Activated CD8-positive, alpha-beta memory T cell treated with anti-CD3 and anti-CD28 coated beads, Interleukin-2, amount 50 U/mL, for 1 hour (primary cell): ENCODE measurements at regions not wholly inside any gene's neighbourhood (a gene's known extent, or its start where the extent isn't known, plus 50 kb on each side); places are given as distances from the start of the nearest gene placed in this dataset.
"Not testable (repeated sequence)": the region's sequence is repeated elsewhere in the genome, so short reads cannot be mapped to it uniquely, and the experiment has no call there.

Source experiments
- DNase-seq: peaks from one replicate; pipeline ENCODE4 v3.0.0-alpha.2; 2020; ENCODE audit errors: extremely low read depth

GRCh38 chr2:16189029-16189835 is 248.9 kb downstream of the MYCN start:
- DNase-seq: no peak

DNA sequence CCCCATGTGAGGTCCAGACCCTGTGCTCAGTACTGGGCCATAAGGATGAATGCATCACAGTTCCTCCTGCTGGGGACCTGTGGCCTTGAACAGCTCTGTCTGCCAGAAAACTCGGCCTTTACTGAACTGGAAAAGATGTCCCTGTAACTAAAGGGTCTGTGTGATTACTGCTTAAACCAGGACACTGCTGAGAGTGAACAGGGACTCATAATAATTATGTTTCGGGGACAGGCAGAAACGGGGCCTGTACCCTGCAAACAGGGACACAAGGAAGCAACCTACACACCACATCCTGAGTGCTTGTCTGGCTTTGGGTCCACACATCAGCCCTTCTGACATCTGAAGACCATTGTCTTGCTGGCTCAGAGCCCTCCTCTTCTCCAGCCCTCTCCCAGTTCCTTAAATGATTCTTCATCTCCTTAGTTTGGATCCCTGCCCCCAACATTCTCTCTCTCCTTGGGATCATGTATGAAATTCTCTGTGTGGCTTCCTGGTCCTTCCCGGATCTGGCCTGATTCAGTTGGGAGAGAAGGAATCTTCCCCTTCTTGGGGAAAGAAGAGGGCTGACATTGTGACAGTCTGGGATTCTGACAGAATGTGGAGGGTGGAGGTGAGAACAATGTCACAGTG is 248.0 kb downstream of the MYCN start:
- DNase-seq: no peak

DNA sequence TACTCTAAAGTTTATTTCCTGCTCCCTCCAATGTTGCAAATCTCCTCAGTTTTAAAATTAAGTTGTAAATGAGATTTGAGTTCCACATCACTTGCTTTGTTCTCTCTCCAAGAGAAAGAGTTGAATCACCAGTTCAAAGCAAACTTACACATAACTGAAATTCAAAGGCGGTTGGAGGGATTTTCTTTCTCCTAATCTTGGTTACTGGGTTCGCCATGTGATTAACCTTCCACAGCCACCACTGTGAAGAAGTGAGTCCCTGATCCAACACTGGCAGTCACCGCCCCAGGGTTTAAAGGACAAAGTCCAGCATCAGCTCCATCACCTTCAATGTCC is 247.1 kb downstream of the MYCN start:
- DNase-seq: no peak

DNA sequence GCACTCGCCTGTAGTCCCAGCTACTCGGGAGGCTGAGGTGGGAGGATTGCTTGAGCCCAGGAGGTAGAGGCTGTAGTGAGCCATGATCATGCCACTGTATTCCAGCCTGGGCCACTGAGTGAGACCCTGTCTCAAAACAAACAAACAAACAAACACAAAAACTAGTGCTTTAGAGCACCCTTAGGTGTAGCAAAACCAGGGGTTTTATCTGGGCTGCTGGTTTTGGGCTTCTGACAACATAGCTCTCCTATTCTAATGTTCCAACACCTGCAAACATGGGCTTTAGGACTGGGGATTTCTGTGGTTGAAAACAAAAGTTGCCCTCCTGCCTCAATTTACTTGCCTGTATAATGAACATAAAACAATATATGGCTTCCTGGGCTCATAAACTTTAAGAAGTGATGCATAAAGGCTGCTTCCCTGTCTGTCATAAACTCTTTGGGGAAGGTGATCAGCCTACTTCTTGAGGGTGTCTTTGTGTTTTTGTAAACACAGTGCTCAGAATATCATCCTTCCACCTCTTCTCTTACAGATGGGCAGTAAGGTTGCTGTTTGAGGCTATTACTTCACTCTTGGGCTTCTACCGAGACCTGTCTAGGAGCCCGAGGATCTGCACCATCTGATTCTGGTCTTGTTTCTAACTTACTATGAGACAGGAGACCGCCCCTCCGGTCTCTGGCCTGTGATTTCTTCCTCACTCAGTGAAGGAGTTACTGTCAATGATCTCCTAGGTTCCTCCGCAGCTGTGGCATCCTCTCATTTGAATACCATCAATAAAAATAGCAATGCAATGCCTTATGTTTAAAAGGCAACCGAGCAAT is 246.5 kb downstream of the MYCN start:
- DNase-seq: no peak

DNA sequence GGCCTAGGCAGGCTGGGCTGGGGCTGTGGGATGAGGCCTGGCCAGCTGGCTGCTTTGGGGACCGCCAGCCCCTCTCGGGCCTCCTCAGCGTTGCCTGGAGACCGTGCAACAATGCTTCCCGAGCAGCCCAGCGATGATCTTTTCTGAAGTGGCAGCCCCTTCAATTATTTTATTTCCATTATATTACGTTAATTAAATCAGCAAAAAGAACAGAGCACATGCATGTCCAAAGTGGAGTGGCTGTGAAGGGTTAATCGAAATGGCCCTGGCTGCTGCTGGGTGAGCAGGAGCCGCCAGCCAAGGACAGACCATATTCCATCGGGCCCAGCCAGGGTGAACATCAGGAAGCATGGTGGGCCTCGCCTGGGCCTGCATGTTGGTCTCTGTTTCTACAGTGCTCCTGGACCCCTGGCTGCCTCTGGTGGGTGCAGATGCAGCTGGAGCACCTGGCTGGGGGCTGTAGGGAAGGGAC is 245.5 kb downstream of the MYCN start:
- no peak for DNase-seq

DNA sequence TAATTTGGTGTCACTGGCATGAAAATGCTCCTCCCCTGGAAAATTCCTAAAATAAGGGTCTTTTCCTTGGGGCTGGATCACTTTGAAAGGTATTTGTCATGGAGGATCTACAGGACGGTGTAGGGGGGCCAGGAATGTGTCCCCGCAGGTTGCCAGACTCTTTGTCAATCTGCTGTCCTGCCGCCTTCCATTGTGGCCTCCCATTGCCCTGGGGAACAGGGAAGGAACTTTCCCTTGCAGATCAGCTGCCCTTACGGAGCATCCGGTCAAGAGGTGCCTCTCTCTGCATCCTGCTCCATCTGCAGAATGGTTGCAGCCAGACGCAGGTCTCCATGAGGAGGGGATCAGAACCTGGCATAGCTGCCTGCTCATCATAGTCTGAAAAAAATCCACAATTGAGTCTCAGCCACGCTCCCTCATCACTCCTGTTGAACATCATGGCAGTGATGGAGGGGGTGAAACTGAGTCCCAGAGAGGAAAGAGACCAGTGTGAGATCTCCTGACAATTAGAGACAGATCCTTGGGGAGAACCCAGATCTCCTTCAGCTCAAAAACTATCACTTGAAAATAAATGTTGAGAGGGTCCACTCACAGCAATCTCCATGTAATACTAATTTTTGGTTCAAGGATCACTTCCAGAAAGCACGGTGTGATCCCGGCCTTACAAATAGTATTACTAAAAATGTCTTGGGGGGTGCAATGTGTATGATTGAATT is 244.8 kb downstream of the MYCN start:
- no peak for DNase-seq

- DNase-seq: no peak
These were observed 244.1 kb downstream of the MYCN start for GRCh38 chr2:16184341-16184890.

DNA sequence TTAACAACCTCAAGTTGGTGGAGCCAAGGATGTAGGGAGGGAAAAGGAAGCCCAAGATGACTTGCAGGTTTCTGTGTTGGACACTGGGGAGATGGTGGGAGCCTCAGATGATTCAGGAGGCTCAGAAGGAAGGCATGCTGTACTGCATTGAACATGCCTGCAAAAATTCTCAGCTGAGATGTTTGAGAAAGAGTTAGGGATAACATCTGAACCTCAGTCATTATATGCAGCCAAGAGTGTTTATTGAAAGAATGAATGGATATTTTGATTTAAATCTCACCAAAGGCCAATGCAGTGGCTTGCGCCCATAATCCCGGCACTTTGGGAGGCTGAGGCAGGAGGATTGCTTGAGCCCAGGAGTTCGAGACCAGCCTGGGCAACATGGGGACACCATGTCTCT is 243.0 kb downstream of the MYCN start:
- DNase-seq: no peak

GRCh38 chr2:16182841-16183240 is 242.5 kb downstream of the MYCN start:
- DNase-seq: no peak

DNA sequence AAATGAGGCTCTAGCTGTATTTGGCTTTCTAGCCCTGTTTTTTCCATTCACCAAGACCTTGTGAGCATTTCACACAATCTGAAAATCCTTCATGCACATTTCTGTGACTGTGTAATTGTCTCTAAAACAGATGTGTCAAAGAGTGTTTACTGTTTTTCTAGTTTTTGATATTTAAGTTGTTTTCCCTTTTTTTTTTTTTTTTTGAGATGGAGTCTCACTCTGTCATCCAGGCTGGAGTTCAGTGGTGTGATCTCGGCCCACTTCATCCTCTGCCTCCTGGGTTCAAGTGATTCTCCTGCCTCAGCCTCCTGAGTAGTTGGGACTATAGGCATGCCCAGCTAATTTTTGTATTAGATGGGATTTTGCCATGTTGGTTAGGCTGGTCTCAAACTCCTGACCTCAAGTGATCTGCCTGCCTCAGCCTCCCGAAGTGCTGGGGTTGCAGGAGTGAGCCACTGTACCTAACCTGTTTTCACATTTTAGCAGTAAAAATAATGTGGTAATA is 242.0 kb downstream of the MYCN start:
- DNase-seq: not testable (repeated sequence)

DNA sequence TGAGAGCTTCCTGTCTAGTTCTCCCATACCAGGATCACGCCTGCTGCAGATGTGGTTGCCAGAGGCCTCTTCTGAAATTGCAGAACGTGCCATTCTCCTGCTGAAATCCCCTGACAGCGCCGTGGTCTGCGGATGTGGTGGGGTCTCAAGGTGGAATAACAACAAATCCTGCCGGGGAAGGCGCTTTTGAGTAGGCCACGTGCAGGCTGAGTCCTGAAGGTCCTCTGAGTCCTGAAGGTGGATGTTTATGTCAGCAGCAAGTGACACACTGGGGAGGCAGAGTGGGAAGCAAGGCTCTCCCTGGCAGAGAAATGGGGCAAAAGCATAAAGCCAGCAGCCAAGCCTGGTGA is 241.4 kb downstream of the MYCN start:
- no peak for DNase-seq

- no peak for DNase-seq
These were observed 240.9 kb downstream of the MYCN start for GRCh38 chr2:16181062-16181740.

- no peak for DNase-seq
These were observed 240.3 kb downstream of the MYCN start for GRCh38 chr2:16180631-16181030.

DNA sequence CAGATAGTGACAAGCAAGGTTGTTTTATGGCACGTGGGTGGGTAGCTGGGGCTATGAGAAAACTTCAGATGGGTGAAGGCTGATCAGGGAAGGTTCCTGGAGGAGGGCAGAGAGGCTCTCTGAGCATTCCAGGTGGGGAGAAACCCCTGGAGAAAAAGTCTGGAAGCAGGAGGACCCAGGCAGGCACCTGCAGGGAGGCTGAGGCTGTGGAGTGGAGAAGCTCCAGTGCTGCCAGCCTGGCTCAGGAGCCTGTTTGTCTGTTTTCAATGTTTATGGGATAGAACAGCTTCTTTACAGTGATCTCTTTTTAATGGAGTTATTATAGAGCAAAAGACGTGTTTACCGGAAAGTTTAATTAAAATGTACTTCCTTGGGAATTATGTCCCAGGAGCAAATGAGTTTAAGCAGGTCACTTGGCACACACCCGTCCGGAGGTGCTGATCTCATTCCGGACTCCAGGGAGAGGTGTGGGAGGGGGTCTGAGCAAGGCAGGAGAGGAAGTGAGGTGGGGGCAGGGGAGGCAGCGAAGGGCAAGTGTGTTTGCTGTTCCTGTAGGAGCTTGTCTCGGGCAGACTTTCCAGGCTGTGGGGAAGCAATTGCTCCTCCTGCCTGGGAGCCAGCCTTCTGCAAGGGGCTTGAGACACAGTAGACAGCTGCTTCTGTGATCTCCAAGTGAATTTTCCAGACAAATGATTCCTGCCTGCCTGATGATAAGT is 239.5 kb downstream of the MYCN start:
- no peak for DNase-seq

DNA sequence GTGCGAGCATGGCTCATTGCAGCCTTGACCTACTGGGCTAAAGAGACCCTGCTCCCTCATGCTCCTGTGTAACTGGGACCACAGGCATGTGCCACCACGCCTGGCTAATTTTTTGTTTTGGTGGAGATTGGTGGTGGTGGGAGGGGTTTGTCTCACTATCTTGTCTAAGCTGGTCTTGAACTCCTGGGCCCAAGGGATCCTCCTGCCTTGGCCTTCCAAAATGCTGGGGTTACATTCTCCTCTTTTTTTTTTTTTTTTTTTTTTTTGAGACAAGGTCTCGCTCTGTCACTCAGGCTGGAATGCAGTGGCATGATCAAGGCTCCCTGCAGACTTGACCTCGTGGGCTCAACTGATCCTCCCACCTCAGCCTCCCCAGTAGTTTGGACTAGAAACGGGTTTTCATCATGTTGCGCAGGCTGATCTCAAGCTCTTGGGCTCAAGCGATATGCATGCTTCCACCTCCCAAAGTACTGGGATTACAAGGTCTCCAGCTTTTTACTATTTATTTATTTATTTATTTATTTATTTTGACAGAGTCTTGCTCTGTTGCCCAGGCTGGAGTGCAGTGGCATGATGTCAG is 238.3 kb downstream of the MYCN start:
- DNase-seq: no peak

- DNase-seq: no peak
These were observed 237.4 kb downstream of the MYCN start for GRCh38 chr2:16177671-16178180.

GRCh38 chr2:16176971-16177480 is 236.7 kb downstream of the MYCN start:
- no peak for DNase-seq

GRCh38 chr2:16175247-16175825 is 235.0 kb downstream of the MYCN start:
- no peak for DNase-seq

GRCh38 chr2:16174693-16175045 is 234.3 kb downstream of the MYCN start:
- DNase-seq: no peak
